CD4-positive, alpha-beta T cell treated with Interleukin-10 for 1 hour (primary cell): ENCODE measurements at regions not wholly inside any gene's neighbourhood (a gene's known extent, or its start where the extent isn't known, plus 50 kb on each side); places are given as distances from the start of the nearest gene placed in this dataset.
"Not testable (repeated sequence)": the region's sequence is repeated elsewhere in the genome, so short reads cannot be mapped to it uniquely, and the experiment has no call there.

Experiments used
- DNase-seq: peaks from one replicate; pipeline ENCODE4 v3.0.0-alpha.2; 2020

DNA sequence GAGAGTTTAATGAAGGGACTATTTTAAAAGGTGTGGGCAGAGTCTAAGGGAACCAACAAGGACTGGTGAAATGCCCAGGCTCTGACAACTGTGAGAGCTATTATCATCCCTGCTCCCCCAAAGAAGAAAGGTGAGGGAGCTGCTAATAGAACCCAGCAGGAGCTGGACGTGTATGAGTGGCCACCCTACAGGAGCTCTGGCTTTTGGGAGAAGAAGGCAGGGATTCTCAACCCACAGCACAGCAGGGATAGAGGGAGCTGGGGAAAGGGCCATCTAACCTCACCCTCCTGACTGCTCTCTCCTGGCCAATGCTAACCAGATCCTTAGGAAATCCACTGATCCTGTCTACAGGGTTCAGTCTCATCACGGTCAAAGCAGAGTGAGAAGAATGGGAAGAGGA, 57.1 kb downstream of the GRIN2B start:
- no peak for DNase-seq

DNA sequence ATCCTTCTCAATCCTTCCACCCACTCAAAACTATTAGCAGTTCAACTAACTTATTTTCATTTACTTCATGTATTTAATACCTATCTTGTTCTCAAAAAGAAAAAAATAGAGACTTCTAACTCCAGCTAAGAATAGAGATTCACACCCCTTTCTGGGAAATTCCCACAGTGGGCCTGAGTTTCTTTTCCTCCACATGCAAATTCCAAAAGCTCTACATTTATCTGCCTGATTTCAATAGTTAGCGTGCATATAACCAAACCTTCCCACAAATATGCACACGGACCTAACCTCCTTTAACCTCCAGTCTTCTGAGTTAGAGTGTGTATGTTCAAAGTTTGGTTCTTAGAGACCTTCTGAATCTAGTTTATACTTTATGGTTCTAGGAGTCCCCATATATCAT, 62.5 kb downstream of the GRIN2B start:
- DNase-seq = no peak

DNA sequence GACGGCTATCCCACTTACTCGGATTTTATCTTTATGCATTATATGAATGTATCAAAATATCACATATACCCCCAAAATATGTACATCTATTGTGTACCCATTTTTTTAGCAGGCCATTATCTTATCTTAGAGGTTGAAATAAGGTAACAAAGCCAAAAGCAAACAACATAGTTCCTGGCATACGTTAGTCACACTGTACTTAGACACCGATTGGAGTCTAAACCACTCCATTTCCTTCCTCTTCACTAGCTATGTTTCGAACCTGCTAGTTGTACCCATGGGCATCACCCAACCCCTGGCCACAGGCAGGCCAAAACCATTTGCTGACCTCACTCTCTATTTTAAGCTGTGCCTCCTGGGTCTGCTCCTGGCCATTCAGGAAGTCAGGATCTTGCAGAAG, 66.3 kb downstream of the GRIN2B start:
- no peak for DNase-seq

DNA sequence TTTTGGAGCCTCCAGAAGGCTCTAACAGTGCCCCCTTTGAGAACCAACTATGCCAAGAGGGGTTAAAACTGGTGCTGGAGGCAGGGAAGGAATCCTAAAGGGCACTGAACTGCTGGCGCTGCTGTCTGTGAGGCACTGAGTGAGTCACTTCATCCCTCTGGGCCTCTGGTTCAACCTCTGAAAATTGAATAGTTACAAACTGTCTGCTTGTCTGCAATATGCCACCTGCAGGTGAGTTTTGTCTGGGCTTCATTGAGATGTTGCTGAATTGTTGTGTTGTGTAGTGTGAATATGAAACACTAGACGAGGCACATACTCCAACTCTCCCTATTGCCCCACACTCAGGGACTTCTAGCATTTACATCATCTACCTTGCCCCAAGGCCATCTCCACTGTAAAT, 68.0 kb downstream of the GRIN2B start:
- no peak for DNase-seq

DNA sequence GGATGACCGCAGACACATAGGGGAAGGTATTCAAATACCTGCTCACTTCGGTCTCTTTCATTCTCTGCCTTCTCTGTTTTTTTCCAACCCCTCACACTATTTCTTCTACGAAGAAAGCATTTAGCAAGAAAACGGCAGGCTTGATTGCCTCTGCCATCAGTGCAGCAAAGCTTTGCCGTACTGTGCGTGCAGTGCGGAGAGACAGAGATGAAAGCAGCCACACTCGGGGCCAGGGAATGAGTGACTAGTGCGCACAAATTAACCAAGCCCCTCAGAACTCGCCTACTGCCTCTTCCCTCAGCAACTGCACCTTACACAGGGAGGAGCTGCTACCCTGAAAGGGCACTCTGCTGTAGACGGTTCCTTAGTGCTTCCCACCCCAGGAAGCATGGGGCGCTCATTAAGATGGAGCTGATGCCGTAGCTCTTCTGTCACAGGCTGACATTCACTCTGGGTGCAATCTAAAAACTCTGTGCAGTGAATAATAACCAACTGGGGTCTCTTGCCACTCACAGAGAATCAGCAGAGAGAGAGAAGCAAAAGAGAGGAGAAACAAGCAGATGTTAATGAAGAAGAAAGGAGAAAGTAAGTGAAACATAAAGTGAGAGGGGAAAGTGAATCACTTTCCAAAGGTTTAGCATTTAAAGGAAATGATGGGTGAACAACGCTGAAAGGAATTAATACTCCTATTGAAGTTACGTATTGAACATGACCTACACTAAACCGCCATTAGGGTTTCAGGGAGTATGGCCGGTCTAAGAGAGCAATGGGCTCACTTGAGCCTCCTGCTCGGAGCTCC, 69.4 kb downstream of the GRIN2B start:
- DNase-seq = no peak

DNA sequence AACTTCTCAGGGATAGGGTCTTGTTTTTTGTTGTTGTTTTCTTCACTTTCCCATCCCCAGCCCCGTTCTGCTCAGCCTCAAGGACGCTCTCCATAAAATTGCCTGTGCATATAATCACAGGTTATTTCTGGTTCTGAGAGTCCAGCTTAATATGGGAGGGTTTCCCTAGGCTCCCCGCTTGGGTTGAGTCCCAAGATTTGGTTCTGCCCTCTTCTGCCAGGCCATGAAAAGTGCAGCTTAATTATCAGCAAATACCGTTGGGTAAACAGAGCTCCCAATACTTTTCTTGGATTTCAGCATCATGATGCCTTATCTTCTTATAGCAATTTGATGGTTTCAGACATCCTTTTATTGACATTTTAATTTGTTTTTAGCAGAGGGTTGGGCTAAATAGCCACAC, 75.6 kb downstream of the GRIN2B start:
- DNase-seq = no peak

DNA sequence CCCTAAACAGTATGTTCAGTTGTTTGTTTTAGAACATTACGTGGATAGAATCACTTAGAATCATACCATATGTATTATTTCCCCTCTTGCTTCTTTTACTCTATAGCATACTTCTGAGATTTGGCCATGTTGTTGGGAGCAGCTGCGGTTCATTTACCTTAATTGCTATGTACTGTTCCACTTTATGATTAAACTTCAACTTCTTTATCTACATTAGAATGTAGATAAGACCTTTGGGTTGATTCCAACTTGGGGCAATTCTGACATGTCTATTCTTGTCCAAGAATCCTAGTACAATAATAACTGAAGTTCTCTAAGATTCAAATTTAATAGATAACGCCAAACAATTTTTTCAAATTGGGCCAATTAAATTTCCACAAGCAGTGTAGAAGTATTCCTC, 80.7 kb downstream of the GRIN2B start:
- no peak for DNase-seq

DNA sequence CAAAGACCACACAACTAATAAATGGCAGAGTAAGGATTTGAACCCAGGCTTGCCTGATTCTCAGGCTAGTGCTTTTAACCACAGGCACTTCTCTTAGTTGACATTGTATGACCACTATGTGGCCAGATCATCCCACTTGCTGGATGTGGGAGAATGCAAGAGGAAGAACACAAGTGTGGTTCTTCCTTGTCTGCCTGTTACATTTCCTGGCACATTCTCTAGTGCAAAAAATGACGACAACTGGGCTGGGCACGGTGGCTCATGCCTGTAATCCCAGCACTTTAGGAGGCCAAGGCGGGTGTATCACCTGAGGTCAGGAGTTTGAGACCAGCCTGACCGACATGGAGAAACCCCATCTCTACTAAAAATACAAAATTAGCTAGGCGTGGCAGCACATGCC, 83.0 kb downstream of the GRIN2B start:
- DNase-seq = not testable (repeated sequence)

DNA sequence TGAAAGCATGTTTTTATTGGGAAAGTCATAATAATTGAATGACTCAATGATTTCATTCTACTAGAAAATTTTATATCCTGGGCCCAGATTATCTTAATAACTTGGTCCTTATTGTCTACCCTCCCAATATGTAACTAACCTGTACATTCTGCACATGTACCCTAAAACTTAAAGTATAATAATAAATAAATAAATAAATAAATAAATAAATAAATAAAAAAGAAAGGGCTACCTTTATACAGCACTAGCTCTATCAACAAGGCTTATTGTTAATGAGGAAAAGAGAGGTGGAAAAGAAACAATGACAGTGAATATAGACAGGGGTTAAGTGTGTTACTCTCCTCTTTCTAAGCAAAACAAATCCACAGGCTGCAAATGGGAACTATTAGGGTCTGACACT, 83.6 kb downstream of the GRIN2B start:
- DNase-seq = no peak

DNA sequence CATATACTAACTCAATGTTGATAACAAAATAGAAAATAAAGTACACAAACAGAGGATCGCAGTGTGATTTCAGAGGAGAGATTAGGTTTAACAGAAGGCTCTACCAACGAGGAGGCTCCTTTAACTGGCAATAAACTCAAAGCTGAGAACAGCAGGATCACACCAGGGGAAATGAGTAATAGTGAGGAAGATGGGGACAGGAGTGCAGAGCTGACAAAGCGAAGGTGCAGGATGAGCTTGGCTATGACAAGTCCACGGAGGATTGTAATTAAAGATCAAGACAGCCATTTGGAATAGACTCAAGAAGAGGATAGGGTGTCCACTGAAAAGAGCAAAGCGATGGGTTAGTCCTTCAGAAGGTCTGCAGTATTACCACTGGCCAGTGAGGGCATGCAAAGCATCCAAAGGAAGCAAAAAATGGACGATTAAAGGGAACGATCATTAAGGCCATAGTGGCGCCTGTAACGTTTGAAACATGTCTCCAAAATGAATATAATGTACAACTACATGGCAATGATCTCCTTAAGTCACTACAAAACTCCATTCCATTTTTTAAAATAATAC, 85.3 kb downstream of the GRIN2B start:
- DNase-seq = no peak

DNA sequence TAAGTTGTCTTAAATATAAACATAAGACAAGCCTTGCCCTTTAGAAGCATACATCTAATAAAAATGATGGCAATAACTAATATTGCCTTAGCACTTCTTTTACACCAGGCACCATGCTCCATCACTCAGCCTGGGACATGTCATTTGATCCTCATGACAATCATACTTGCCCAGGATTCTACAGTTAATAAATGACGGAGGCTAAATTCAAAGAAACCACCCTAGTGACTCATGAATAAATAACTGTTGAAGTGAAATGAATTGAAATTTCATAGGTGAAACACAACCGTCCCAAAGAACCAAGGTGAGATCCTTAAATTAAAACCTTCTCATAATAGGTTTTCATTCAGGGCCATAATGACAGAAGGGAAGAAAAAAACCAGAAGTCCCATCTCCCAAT, 89.5 kb downstream of the GRIN2B start:
- no peak for DNase-seq

DNA sequence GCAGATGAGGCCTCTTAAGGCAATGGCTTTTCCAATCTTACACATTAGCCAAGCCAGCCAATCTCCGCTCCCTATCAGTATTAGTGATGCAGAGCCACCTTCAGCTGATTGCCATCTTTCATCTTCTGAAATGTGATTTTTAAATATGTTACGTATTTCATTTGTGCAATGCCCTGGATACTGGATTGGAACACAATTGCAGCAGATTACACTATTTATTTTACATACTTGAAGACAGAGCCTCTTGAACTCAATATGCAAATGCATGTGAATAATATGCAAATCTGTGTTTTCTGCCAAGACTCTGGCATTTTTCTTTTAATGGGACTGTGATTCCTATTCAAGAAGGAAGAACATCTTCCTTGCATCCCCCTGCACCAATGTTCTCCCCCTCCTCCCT, 90.5 kb downstream of the GRIN2B start:
- no peak for DNase-seq

DNA sequence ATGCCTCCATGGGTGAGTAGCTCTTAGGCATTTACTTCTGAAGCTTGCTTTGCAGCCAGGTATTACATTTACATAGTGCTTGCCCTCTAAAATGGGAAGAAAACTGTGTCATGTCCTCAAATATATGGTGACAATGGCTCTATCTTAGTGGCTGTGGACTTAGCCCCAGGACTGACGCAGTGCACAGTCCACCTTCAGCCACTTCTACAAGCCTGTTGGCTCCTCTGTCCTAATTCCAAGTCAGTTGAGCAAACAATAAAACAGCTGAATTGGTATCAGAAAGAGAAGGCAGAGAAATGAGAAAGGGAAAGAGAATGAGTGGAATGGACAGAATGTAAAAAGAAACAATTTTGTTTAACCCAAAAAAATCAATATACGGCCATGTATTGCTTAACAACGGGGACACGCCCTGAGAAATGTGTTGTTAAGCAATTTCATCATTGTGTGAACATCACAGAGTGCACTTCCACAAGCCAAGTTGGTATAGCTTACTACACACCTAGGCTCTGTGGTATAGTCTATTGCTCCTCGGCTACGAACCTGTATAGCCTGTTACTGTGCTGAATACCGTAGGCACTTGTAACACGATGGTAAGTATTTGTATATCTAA, 93.5 kb downstream of the GRIN2B start:
- no peak for DNase-seq

DNA sequence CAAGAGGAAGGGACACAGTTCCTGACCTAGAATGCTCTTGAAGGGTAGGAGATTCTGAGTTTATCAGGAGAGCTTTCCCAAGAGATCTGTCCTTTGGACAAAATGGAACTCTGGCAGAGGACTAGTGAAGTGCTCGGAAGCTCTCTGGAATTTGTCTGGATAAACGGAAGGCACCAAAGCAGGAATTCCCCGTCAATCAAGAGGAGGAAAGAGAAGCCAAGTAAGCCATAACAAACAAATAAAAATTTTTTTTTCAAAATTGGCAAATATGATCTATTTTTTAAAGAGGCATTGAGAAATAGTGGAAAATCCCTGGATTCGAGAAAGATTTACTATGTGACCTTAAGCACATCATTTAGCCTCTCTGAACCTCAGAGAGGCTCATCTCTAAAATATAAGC, 99.2 kb downstream of the GRIN2B start:
- DNase-seq = no peak

DNA sequence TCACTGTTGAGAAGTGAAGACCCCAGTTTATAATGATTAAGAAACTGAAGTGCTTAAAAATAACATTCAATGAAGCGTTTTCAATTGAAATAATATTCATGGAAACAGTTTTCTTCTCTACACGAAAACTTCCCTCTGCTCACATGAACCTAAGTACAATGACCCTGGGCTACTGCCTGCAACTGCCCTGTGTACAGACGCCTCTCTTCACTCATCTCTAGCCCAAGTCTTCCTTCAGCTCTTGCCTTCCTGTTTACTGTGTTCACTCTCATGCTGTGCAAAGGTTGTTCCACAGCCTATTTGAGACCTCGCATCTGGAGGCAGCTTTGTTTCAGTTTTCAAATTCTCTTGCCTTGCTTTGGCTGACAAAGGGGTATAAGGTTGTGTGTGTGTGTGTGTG, 100.8 kb downstream of the GRIN2B start:
- no peak for DNase-seq

DNA sequence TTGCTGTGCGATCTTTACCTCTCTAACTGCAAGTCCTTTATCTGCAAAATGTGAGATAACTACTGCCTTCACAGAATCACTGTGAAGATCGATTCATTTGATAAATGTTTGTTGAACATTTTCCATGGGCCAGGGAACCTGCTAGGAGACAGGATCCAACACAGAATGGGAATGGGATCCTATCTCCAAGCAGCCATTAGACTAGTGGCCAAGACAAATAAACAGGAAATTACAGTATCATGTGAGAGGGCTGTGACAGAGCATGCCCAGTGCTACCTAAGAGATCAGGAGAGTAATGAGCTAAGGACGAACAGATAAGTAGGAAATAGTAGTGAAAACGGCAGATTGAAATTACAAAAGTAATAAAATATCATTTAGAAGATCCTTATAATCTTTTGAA, 105.7 kb downstream of the GRIN2B start:
- no peak for DNase-seq

DNA sequence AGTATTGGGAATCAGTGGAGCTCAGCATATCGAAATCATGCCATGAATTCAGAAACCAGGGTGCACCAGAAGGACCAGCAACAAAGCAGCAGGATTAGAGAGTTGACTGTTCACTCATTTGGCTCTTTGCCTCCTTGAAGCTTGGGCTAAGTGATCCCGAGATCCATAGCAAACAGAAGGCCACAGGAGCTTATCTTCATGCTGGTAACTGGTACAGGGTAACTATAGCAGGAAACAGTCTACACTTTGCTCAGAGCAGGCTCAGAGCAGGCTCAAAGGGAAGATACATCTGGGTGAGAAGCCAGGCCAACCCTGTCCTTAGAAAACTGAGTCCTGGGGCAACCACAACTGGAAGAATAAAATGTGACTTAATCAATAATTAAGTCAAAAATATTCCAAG, 111.1 kb downstream of the GRIN2B start:
- DNase-seq = no peak

DNA sequence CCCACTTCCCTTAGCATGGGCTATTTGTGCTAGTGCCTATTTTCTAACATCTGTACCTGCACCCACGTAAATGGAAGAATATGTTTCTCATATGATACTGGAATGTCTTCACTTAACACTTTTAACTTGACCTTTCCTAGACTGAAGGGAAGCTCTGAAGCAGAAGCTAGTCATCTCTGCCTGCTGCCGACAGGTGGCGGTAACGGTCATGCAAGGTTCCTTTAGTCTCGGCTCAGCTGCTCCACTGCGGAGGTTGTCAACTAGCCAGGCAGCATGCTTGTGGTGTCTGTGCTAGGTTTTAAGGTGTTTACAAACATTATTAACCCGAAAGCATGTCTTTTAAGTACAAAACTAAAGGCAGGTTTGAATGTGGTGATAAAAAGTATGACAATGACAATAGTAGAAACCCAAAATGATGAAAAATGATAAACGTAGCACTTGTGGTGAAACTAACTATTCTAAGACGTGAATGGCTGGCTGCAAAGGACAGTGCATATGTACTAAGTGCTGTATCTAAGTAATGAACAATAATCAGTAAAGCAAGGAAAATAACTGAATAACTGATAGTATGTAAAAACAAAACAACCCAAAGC, 117.2 kb downstream of the GRIN2B start:
- peak; percentile 33 for DNase-seq

DNA sequence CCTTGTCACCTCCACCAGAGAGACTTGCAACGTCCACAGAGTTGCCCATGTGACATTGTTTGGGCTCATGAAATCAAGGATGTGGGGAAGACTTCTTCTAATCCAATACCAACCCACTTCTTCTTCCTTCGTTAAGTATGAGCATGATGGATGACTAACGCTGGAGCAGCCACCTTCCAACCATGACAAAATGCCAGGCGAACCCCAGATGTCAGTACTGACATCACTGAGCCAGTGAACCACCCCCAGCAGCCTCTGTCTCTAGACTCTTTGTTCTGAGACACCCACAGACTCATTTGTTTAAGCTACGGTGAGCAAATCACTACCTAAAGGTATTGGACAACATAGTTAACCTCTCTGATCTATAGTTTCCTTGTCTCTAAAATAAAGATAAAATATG, 123.7 kb downstream of the GRIN2B start:
- no peak for DNase-seq

DNA sequence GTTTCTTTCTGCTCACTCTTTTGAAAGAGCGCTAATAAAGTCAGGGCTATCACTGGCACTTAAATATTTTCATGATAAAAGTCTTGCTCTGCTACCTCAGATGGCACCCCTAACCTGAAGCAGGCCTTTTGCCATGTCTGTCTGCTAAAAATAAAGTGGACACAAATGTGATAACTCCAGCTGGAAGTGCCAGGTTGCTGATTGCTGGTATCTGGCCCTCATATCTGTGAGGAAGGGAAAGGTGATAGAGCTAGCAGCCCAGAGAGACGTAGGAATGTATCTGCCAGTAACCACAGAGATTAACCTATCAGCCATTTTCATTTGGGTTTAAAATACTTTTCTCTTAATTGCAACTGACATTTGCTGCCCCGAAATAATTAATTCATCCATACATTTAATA, 127.9 kb downstream of the GRIN2B start:
- no peak for DNase-seq

DNA sequence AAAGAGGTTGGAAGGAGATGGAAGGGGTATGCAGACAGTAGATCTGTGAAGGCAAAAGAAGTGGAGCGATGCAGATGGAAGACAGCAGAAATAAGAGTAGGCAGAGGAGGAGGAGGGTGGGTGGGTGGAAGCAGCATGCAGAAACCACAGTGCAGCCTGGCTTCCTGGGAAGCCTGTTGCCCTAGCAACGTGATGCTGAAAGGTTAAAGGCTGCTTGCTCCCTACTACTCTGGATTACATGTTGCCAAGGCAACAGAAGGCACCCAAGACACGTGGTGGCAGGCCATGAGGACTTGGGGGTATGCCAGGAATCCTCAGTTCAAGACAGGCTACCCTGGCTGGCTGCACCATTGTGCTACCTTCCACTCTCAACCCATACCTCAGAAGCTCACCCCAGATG, 129.6 kb downstream of the GRIN2B start:
- DNase-seq = no peak

DNA sequence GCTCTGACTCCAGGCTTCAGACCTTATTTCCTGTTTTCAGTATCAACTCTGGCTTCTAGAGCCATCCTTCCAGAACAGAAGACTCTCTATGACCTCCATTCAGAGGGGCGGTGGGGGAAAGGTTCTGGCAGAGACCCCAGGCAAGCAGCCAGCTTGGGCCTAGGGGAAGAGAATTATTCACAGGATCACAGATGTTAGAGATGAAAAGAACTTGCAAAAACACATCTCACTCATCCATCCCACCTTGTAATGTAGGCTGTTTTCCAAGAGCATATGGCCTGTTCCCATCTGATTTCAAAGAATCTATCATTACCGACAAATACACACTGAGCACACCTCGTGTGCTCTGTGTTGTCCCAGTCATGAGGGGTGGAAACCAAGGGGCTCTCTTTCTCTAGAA, 131.9 kb downstream of the GRIN2B start:
- no peak for DNase-seq

DNA sequence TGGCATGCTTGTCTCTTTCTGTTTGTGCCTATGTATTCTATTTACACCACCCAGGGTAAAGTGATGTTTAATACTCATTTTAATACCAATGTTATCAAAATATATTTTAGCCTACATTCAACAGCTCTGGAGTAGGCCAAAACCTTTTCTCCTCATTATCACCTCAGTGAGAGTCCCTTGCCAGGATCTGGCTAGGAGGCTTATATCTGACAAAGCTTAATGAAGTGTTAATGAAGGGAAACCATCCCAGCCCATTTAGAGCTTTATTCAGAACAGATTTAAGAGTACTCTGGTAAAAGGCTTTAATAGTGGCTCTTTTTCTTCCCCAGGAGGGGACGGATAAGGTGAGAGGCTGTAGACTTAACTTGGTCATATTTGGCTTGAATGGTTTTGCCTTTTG, 137.6 kb downstream of the GRIN2B start:
- no peak for DNase-seq

DNA sequence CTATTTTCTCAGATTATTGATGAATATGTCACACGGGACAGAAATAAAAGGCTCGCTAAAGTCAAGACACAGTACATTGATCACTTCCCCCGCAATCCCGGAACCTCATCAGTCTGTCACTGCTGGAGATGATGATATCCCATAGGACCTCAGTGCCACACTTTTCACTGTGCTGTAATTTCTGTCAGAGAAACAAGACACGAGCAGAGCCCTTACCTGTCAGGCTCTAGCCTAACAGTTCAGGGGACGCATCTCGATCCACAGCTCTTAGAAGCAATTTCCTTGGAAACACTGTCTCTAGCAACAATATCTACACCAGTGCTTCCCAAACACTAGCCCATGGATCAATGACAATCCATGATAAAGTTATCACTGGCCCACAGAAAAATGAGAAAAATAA, 140.0 kb downstream of the GRIN2B start:
- DNase-seq = no peak
